ENCODE measurements at regions not wholly inside any gene's neighbourhood (a gene's known extent, or its start where the extent isn't known, plus 50 kb on each side); places are given as distances from the start of the nearest gene placed in this dataset.
"Not testable (repeated sequence)": the region's sequence is repeated elsewhere in the genome, so short reads cannot be mapped to it uniquely, and the experiment has no call there.

DNA sequence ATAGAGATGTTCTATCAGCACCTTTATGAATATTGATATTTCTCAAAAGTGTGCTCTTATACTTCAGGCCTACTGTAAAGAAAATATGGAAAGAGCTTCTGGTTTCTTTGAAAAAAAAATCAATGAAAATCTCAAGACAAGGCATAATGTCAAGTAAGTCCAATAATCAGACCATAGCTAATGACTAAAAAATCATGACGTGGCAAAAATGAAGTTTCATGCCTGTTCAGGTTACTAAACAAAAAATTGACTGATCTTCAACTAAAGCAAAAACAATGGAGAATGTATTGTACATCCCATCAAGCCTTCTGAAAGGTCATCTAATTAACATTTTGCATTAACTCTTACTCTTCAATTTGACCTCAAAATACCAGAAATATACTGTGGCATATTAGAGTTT, 824.4 kb downstream of the EPHA4 start:
- in situ Hi-C loops (cut with MboI) = no loop called here
- no peak for DNase-seq
- H3K9me2 ChIP-seq (ENCODE audit: insufficient read depth) = no peaks in the 10 kb centered on the region
- H3K79me2 ChIP-seq (ENCODE audit: insufficient read depth) = no peaks in the 10 kb centered on the region
- no peak overlapping the region for H3K4me3 ChIP-seq
- H3K4me1 ChIP-seq (ENCODE audit: insufficient read depth) = no peaks in the 10 kb centered on the region
- no peak overlapping the region for H3K9ac ChIP-seq
- 16 to 17% methylated on average over 1 of the region's 1 CpG for WGBS, 2 experiments (ENCODE audit: low coverage in 1 of 2, low lambda C conversion rate in 2 of 2, missing lambda C conversion rate in 2 of 2)
- H3F3A ChIP-seq (ENCODE audit: insufficient read depth) = no peaks in the 10 kb centered on the region
- H2AFZ ChIP-seq = no peak overlapping the region
- no peaks in the 10 kb centered on the region for H3K36me3 ChIP-seq (ENCODE audit: low read depth)
- no peak for TF ChIP-seq EZH2 (IDR thresholded peaks at IDR 0.05; ENCODE audit: insufficient read depth, poor library complexity, severe bottlenecking)
- TF ChIP-seq EZH2phosphoT487 (IDR thresholded peaks at IDR 0.05; ENCODE audit: insufficient read depth, low read depth) = no peak
- no peaks in the 10 kb centered on the region for H4K20me1 ChIP-seq (ENCODE audit: insufficient read depth)
- H3K27ac ChIP-seq = no peak overlapping the region
- no peak overlapping the region for H3K4me2 ChIP-seq (ENCODE audit: unreplicated experiment)
- no peaks in the 10 kb centered on the region for H3K27me3 ChIP-seq (replicated peaks; ENCODE audit: insufficient read depth)
- peaks cover 4% of the 10 kb centered on the region for H3K9me3 ChIP-seq (ENCODE audit: low read depth)

DNA sequence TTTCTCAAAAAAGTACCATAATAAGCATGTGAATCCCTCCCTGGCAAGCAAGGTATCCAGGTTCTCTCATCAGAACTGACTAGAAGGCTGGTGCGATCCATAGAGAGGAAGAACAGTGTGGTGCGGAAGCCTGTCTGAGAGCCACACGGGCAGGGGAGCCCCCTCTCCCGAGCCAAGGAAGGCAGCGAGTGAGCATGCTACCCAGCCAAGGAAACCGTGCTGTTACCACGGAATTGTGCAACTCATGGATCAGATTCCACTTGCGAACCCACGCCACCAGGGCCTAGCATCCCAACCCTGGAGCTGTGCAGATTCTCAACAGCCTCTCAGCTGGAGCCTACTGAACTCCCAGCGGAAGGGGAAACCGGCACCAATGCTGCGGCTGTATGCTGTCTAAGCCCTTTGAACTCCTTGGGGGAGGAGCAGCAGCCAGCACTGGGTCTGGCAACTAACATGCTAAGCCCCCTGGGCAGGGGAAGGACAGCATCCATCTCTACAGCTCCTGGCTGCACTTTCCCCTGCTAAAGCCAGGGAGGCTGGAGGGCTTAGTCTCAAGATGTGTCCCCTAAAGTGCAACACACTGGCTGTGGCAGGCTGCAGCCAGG, 823.1 kb downstream of the EPHA4 start:
- Histone ChIP-seq H4K20me1 (ENCODE audit: insufficient read depth) (no peaks in the 10 kb centered on the region), H3K27me3 (replicated peaks; ENCODE audit: insufficient read depth) (no peaks in the 10 kb centered on the region), H3K9me3 (ENCODE audit: low read depth) (peaks cover 4% of the 10 kb centered on the region), H3K4me1 (ENCODE audit: insufficient read depth) (no peaks in the 10 kb centered on the region), H3K4me3 (no peak overlapping the region), H3K4me2 (ENCODE audit: unreplicated experiment) (no peak overlapping the region), H3K9ac (no peak overlapping the region), H3K36me3 (ENCODE audit: low read depth) (no peaks in the 10 kb centered on the region), H2AFZ (no peak overlapping the region), H3K9me2 (ENCODE audit: insufficient read depth) (no peaks in the 10 kb centered on the region), H3F3A (ENCODE audit: insufficient read depth) (no peaks in the 10 kb centered on the region), H3K79me2 (ENCODE audit: insufficient read depth) (no peaks in the 10 kb centered on the region), H3K27ac (no peak overlapping the region)
- no peak for DNase-seq
- TF ChIP-seq EZH2 (IDR thresholded peaks at IDR 0.05; ENCODE audit: insufficient read depth, poor library complexity, severe bottlenecking) (no peak), EZH2phosphoT487 (IDR thresholded peaks at IDR 0.05; ENCODE audit: insufficient read depth, low read depth) (no peak)
- in situ Hi-C loops (cut with MboI) = no loop called here
- 40 to 41% methylated on average over 11 to 12 of the region's 12 CpGs for WGBS, 2 experiments (ENCODE audit: low coverage in 1 of 2, low lambda C conversion rate in 2 of 2, missing lambda C conversion rate in 2 of 2)

DNA sequence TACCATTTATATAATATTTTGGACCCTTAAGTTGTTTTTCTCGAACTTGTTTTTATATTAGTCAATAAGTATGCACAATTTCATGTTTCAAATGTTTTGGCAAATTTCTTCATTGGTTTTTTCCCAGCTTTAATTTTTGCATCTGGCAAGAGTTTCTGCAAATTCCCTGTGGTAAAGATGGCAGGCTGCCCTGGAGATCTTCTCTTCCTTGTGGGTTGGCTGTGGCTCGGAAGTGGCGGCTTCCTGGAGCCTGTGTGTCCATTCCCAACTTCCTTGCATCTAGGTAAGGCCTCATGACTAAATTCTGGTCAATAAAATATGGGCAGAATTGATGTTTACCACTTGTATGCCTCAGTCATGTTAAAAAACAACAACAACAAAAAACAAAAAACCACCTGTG, 818.6 kb downstream of the EPHA4 start:
- Histone ChIP-seq H3K79me2 (ENCODE audit: insufficient read depth) (no peaks in the 10 kb centered on the region), H3K9me3 (ENCODE audit: low read depth) (peaks cover 4% of the 10 kb centered on the region), H3K27ac (no peak overlapping the region), H3K4me3 (no peak overlapping the region), H3K9ac (no peak overlapping the region), H3K4me1 (ENCODE audit: insufficient read depth) (no peaks in the 10 kb centered on the region), H3K4me2 (ENCODE audit: unreplicated experiment) (no peak overlapping the region), H2AFZ (no peak overlapping the region; the same call in 1 of the 2 replicates), H3K36me3 (ENCODE audit: low read depth) (no peaks in the 10 kb centered on the region), H3K9me2 (ENCODE audit: insufficient read depth) (no peaks in the 10 kb centered on the region), H4K20me1 (ENCODE audit: insufficient read depth) (no peaks in the 10 kb centered on the region), H3F3A (ENCODE audit: insufficient read depth) (no peaks in the 10 kb centered on the region), H3K27me3 (replicated peaks; ENCODE audit: insufficient read depth) (no peaks in the 10 kb centered on the region)
- 3 to 5% methylated on average over 3 of the region's 3 CpGs for WGBS, 2 experiments (ENCODE audit: low coverage in 1 of 2, low lambda C conversion rate in 2 of 2, missing lambda C conversion rate in 2 of 2)
- in situ Hi-C loops (cut with MboI) = no loop called here
- DNase-seq = peak; percentile 36
- TF ChIP-seq EZH2 (IDR thresholded peaks at IDR 0.05; ENCODE audit: insufficient read depth, poor library complexity, severe bottlenecking) (no peak), EZH2phosphoT487 (IDR thresholded peaks at IDR 0.05; ENCODE audit: insufficient read depth, low read depth) (no peak)

DNA sequence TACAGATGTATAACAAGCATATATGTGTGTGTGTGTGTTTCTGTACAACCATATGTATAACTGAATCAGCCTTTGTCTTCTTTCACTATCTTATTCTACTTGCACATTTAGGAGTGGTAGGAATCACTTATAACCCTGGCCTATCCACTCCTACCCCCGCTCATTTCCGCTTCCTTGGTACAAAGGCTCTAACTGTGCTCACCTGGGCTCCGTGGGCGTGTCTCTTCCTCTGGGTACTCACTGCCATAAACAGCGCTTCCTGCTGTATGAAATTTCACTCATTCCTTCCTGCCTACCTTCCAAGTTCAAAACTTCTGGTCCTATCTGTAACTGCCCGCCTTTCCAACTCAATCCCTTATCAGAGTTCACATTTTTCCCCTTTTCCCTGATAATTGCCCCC, 815.5 kb downstream of the EPHA4 start:
- no peak for DNase-seq
- no peak overlapping the region for H2AFZ ChIP-seq
- no peaks in the 10 kb centered on the region for H3K4me1 ChIP-seq (ENCODE audit: insufficient read depth)
- H3K9ac ChIP-seq = no peak overlapping the region
- in situ Hi-C loops (cut with MboI) = no loop called here
- no peaks in the 10 kb centered on the region for H3K9me2 ChIP-seq (ENCODE audit: insufficient read depth)
- H3K27me3 ChIP-seq (replicated peaks; ENCODE audit: insufficient read depth) = no peaks in the 10 kb centered on the region
- H3K79me2 ChIP-seq (ENCODE audit: insufficient read depth) = no peaks in the 10 kb centered on the region
- no peaks in the 10 kb centered on the region for H3K36me3 ChIP-seq (ENCODE audit: low read depth)
- no peaks in the 10 kb centered on the region for H4K20me1 ChIP-seq (ENCODE audit: insufficient read depth)
- no peak overlapping the region for H3K27ac ChIP-seq
- WGBS, 2 experiments (ENCODE audit: low coverage in 1 of 2, low lambda C conversion rate in 2 of 2, missing lambda C conversion rate in 2 of 2) = 29 to 37% methylated on average over 6 of the region's 6 CpGs
- H3K4me3 ChIP-seq = no peak overlapping the region
- no peak overlapping the region for H3K4me2 ChIP-seq (ENCODE audit: unreplicated experiment)
- TF ChIP-seq EZH2phosphoT487 (IDR thresholded peaks at IDR 0.05; ENCODE audit: insufficient read depth, low read depth) (no peak), EZH2 (IDR thresholded peaks at IDR 0.05; ENCODE audit: insufficient read depth, poor library complexity, severe bottlenecking) (no peak)
- H3K9me3 ChIP-seq (ENCODE audit: low read depth) = no peaks in the 10 kb centered on the region
- H3F3A ChIP-seq (ENCODE audit: insufficient read depth) = no peaks in the 10 kb centered on the region

DNA sequence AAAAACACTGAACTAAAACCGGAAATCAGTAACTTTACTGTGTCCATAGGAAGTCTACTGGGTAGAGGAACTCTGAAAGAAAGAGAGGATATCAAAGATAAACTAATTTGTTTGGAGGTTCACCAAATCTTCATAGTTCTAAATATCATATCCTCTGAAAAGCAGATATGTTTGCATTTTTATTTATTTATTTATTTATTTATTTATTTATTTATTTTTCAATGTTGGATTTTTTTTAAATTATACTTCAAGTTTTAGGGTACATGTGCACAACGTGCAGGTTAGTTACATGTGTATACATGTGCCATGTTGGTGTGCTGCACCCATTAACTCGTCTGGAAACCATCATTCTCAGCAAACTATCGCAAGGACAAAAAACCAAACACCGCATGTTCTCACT, 813.7 kb downstream of the EPHA4 start:
- WGBS, 2 experiments (ENCODE audit: low coverage in 1 of 2, low lambda C conversion rate in 2 of 2, missing lambda C conversion rate in 2 of 2) = 52% methylated on average over 5 of the region's 5 CpGs
- H3K36me3 ChIP-seq (ENCODE audit: low read depth); H3K79me2 ChIP-seq (ENCODE audit: insufficient read depth); H2AFZ ChIP-seq; H3K9ac ChIP-seq; H3F3A ChIP-seq (ENCODE audit: insufficient read depth); H3K4me1 ChIP-seq (ENCODE audit: insufficient read depth); H3K4me2 ChIP-seq (ENCODE audit: unreplicated experiment); H3K9me2 ChIP-seq (ENCODE audit: insufficient read depth); H4K20me1 ChIP-seq (ENCODE audit: insufficient read depth); in situ Hi-C loops (cut with MboI); H3K4me3 ChIP-seq; DNase-seq; H3K27me3 ChIP-seq (replicated peaks; ENCODE audit: insufficient read depth); H3K27ac ChIP-seq; H3K9me3 ChIP-seq (ENCODE audit: low read depth): not testable (repeated sequence)
